Activated CD4-positive, alpha-beta T cell treated with anti-CD3 and anti-CD28 coated beads for 36 hours (primary cell): ENCODE measurements at regions not wholly inside any gene's neighbourhood (a gene's known extent, or its start where the extent isn't known, plus 50 kb on each side); places are given as distances from the start of the nearest gene placed in this dataset.

Experiments
- ATAC-seq: fragments of 200-7000 bp; cut with Tn5 transposase; one replicate; pipeline ENCODE4 v1.10.0; 2021; ENCODE audit warnings: mild to moderate bottlenecking, moderate library complexity
- CTCF ChIA-PET: fragments of 350-600 bp; sonication (Branson Sonifier 250); formaldehyde crosslinking; loops from one replicate; lab custom pipeline; 2021; ENCODE audit warnings: antibody characterized with exemption; lab: Charles Lee
- POLR2A ChIA-PET: fragments of 350-600 bp; sonication (Branson Sonifier 250); formaldehyde crosslinking; loops from one replicate; lab custom pipeline; 2021; ENCODE audit warnings: antibody characterized with exemption, inconsistent platforms; lab: Charles Lee
- DNase-seq: peaks from one replicate; pipeline ENCODE4 v3.0.0-alpha.2; 2020
- H3K27ac Mint-ChIP-seq: one replicate; pipeline ENCODE4 v1.8.0; 2021; ENCODE audit warnings: mixed read lengths
- H3K27me3 Mint-ChIP-seq: one replicate; pipeline ENCODE4 v1.8.0; 2021; ENCODE audit warnings: mixed read lengths
- H3K36me3 Mint-ChIP-seq: one replicate; pipeline ENCODE4 v1.8.0; 2021; ENCODE audit warnings: low read depth, mixed read lengths
- H3K4me1 Mint-ChIP-seq: one replicate; pipeline ENCODE4 v1.8.0; 2021; ENCODE audit warnings: mixed read lengths
- H3K4me3 Mint-ChIP-seq: one replicate; pipeline ENCODE4 v1.8.0; 2021; ENCODE audit warnings: mild to moderate bottlenecking, moderate library complexity, mixed read lengths
- H3K9me3 Mint-ChIP-seq: one replicate; pipeline ENCODE4 v1.8.0; 2021; ENCODE audit warnings: low read depth, mixed read lengths
- intact Hi-C, 2 experiments: fragments of 100-400 bp; cut with DNase I in 1 of 2; cut with micrococcal nuclease in 1 of 2; formaldehyde crosslinking; loops; one replicate each; pipeline versions ENCODE4 v1.14.2 to v1.15.1; 2022 to 2024; cut with DNase I, micrococcal nuclease

DNA sequence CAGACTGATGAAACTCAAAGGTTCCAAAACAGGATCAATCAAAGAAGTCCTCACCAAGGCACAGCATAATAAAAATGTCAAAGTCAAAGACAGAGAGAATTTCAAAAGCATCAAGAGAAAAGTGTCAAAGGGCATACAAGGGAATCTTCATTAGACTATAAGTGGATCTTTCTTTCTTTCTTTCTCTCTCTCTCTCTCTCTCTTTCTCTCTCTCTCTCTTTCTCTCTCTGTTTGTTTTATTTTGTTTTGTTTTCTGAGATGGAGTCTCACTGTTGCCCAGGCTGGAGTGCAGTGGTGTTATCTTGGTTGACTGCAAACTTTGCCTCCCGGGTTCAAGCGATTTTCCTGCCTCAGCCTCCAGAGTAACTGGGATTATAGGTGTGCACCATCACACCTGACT lies 148.3 kb upstream of the CD180 start:
- intact Hi-C loops, result no loop called here
- ATAC-seq, result no peak
- no peak overlapping the region for H3K4me3 Mint-ChIP-seq
- H3K27ac Mint-ChIP-seq, result no peak overlapping the region
- H3K27me3 Mint-ChIP-seq, result peaks cover 3% of the 10 kb centered on the region
- H3K9me3 Mint-ChIP-seq, result peaks cover 10% of the 10 kb centered on the region
- ChIA-PET POLR2A (no interaction called here), CTCF (no interaction called here)
- no peaks in the 10 kb centered on the region for H3K36me3 Mint-ChIP-seq
- no peaks in the 10 kb centered on the region for H3K4me1 Mint-ChIP-seq
- DNase-seq, result no peak

DNA sequence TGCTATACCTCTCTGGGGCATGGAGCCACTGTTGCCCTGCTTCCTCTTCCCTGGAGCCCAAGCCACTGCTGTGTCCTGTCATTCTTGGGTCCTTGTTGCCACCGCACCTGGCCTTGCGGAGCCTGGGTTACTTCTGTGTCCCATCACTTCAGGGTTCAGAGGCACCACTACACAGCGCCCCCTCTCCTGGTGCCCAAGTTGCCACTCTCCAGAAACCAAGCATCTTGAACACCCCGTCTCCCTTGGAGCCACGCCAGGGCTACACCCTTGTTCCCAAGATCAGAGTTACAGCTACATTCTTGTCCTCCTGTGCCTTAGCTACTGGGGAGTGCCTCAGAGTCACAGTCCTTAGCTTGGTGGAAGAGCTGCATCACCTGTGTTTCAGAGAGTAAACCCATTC lies 147.2 kb upstream of the CD180 start:
- H3K4me3 Mint-ChIP-seq, result no peak overlapping the region
- H3K4me1 Mint-ChIP-seq, result no peaks in the 10 kb centered on the region
- ChIA-PET POLR2A (no interaction called here), CTCF (no interaction called here)
- H3K9me3 Mint-ChIP-seq, result peaks cover 10% of the 10 kb centered on the region
- no peak for DNase-seq
- no peak overlapping the region for H3K27ac Mint-ChIP-seq
- peaks cover 3% of the 10 kb centered on the region for H3K27me3 Mint-ChIP-seq
- H3K36me3 Mint-ChIP-seq, result no peaks in the 10 kb centered on the region
- intact Hi-C loops, result no loop called here
- ATAC-seq, result no peak

DNA sequence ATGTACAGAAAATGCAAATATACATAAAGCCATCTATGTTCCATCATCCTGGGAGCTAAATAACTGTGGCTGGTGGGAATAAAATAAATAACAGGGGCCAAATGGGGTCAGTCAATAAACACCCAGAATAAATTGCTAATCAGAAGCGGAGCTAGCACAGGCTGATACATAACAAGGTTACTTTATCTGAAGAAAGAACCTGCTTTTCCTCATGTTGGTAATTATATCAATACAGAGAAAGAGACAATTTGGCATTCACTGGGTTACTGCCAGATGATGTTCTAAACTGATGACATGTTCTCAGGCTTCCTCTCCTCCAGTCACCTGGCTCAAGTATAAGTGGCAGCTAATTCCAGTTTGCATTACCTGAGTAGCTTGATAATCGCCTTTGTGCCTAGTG lies 144.9 kb upstream of the CD180 start:
- intact Hi-C loops, result no loop called here
- ATAC-seq (no peak), DNase-seq (no peak)
- Mint-ChIP-seq H3K27ac (no peak overlapping the region), H3K27me3 (peaks cover 3% of the 10 kb centered on the region), H3K9me3 (peaks cover 10% of the 10 kb centered on the region), H3K4me3 (no peak overlapping the region), H3K36me3 (no peaks in the 10 kb centered on the region), H3K4me1 (no peaks in the 10 kb centered on the region)
- CTCF ChIA-PET, result interaction anchor here (1.3 kb wide), 1 partner anchor 9 kb away, joined by 3 read pairs; no protein-coding TSS in a partner anchor
- POLR2A ChIA-PET, result no interaction called here

DNA sequence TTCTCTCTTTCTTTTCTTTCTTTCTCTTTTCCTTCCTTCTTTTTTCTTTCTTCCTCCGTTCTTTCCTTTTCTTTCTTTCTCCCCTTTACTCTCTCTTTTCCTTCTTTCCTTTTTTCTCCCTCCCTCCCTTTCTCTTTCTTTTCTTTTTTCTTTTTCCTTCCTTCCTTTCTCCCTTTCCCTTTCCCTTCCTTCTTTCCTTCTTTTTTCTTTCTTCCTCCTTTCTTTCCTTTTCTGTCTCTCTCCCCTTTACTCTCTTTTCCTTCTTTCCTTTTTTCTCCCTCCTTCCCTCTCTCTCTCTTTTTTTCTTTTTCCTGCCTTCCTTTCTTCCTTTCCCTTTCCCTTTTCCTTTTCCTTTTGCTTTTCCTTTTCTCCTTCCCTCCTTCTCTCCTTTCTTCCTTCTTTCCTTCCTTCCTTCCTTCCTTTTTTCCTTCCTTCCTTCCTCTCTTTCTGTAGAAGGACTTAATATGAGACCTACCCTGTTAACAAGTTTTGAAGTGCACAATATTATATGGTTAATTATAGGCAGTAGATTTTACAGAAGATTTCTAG lies 142.7 kb upstream of the CD180 start:
- H3K9me3 Mint-ChIP-seq, result peaks cover 5% of the 10 kb centered on the region
- no peak overlapping the region for H3K27ac Mint-ChIP-seq
- peaks cover 3% of the 10 kb centered on the region for H3K27me3 Mint-ChIP-seq
- H3K4me1 Mint-ChIP-seq, result no peaks in the 10 kb centered on the region
- ATAC-seq (no peak), DNase-seq (no peak)
- intact Hi-C loops, result no loop called here
- H3K4me3 Mint-ChIP-seq, result no peak overlapping the region
- no peaks in the 10 kb centered on the region for H3K36me3 Mint-ChIP-seq
- CTCF ChIA-PET, result no interaction called here
- POLR2A ChIA-PET, result no interaction called here

DNA sequence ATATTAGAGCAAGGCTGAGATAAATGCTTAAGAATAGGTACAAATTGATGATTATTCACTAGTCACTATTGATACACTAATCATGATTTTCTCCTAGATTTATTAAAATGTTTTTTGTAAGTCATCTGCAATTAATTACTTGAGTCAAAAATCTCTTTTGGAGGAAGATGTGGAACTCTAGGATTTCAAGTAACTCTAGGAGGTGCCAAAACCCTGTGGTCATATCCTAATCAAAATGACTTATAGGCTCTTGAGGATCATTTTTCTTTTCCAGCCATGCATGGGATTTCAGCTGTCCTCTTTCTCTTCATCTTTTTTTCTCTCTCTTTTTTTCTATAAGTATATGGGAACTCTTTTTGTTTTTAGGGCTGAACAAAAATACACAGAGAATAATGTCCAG lies 141.8 kb upstream of the CD180 start:
- Mint-ChIP-seq H3K4me1 (no peaks in the 10 kb centered on the region), H3K27me3 (peaks cover 3% of the 10 kb centered on the region), H3K9me3 (peaks cover 2% of the 10 kb centered on the region), H3K4me3 (no peak overlapping the region), H3K27ac (no peak overlapping the region), H3K36me3 (no peaks in the 10 kb centered on the region)
- ATAC-seq (no peak), DNase-seq (no peak)
- ChIA-PET CTCF (interaction anchor here (1.5 kb wide), 1 partner anchor 13 kb away, joined by 3 read pairs; no protein-coding TSS in a partner anchor), POLR2A (no interaction called here)
- intact Hi-C loops, result no loop called here

DNA sequence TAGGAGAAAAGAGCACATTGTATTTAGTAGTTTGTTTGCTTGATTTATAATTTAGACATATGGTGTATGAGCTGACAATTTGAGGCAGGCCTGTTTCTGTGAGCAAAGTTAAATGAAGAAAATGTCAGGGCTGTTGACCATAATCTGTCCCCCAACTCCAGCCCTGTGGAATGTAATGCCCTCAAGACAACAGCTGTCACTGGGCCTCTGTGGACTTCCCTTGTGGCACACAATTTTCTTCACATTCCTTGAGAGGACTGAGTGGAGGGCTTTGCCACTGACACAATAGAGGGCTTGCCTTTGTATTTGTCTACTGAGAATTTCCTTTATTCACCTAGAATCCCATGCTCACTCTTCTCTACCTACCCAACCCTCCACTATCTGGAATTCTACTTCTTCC lies 141.2 kb upstream of the CD180 start:
- ChIA-PET CTCF (interaction anchor here (1.5 kb wide), 1 partner anchor 13 kb away, joined by 3 read pairs; no protein-coding TSS in a partner anchor), POLR2A (no interaction called here)
- intact Hi-C loops, result no loop called here
- Mint-ChIP-seq H3K4me1 (no peaks in the 10 kb centered on the region), H3K9me3 (peaks cover 3% of the 10 kb centered on the region), H3K36me3 (no peaks in the 10 kb centered on the region), H3K27ac (no peak overlapping the region), H3K27me3 (peaks cover 3% of the 10 kb centered on the region), H3K4me3 (no peak overlapping the region)
- ATAC-seq (no peak), DNase-seq (no peak)

DNA sequence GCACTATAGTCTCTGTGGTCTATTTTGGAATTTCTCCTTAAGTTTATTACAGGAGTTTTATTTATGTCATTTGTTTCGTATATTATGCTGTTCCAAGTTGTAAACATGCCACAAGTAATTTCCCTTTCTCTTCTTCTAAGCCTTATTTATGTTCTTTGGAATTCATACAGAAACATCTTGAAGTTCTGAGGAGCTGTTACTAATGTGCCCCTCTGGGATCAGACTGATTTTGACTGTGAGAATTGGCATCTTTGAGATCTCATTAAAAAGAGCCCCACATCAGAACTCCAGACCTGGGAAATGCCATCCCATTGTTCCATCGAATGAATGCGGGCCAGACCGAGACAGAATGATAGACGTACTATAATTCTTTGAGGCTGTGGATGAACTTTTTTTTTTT lies 138.8 kb upstream of the CD180 start:
- POLR2A ChIA-PET, result no interaction called here

DNA sequence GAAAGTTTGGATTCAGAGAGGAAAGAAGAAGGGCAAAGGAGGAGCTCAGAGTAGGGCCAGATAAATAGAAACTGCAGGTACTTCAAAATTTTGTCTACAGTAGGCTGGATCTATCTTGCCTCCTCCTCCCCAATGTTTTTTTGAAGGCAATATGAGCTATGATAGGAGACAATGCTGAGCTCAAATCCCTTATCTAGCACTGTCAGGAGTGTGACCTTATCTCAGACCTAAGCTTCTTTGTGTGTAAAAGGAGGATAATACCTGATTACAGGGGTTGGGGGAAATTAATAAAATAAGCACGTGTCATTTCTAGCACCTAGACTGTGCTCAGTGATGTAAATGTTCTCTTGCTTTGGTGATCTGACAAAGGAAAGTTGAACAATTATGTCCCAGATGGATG lies 137.8 kb upstream of the CD180 start:
- H3K27ac Mint-ChIP-seq, result no peak overlapping the region
- H3K9me3 Mint-ChIP-seq, result peaks cover 10% of the 10 kb centered on the region
- POLR2A ChIA-PET, result interaction anchor here (0.6 kb wide), 1 partner anchor 47 kb away, joined by 3 read pairs; no protein-coding TSS in a partner anchor
- CTCF ChIA-PET, result interaction anchor here (1.3 kb wide), 1 partner anchor 16 kb away, joined by 5 read pairs; no protein-coding TSS in a partner anchor
- no peak overlapping the region for H3K4me3 Mint-ChIP-seq
- H3K27me3 Mint-ChIP-seq, result no peaks in the 10 kb centered on the region
- no peaks in the 10 kb centered on the region for H3K4me1 Mint-ChIP-seq
- DNase-seq (no peak), ATAC-seq (no peak)
- no peaks in the 10 kb centered on the region for H3K36me3 Mint-ChIP-seq
- intact Hi-C loops, result no loop called here

More for the DNA sequence above, 138.8 kb upstream of the CD180 start:
- peaks cover 10% of the 10 kb centered on the region for H3K9me3 Mint-ChIP-seq
- no peaks in the 10 kb centered on the region for H3K4me1 Mint-ChIP-seq
- peaks cover 3% of the 10 kb centered on the region for H3K27me3 Mint-ChIP-seq
- no peak for ATAC-seq
- H3K27ac Mint-ChIP-seq, result no peak overlapping the region
- CTCF ChIA-PET, result interaction anchor here (0.6 to 1.3 kb wide), 2 partner anchors 15 to 199 kb away, joined by 3 to 5 read pairs; no protein-coding TSS in a partner anchor
- H3K4me3 Mint-ChIP-seq, result no peak overlapping the region
- H3K36me3 Mint-ChIP-seq, result no peaks in the 10 kb centered on the region
- intact Hi-C loops, result no loop called here
- no peak for DNase-seq

DNA sequence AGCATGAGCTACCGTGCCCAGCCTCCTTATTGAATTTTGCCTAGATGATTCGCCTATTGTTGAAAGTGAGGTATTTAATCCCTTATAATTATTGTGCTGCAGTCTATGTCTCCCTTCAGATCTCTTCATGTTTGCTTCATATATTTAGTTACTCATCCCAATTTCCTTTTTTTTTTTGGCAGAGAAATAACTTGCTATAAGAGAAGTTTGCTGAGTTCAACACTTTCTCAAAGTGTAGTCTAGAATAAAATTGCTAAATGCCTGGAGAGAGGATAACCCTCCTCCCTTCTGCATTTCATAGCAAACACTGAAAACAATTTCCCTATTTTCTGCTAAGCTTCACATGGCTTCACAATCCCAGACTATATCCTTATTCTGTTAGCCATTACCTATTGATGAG lies 136.6 kb upstream of the CD180 start:
- ChIA-PET POLR2A (no interaction called here), CTCF (no interaction called here)
- H3K9me3 Mint-ChIP-seq, result peaks cover 10% of the 10 kb centered on the region
- no peak for DNase-seq
- H3K4me3 Mint-ChIP-seq, result no peak overlapping the region
- intact Hi-C loops, result no loop called here
- H3K27me3 Mint-ChIP-seq, result no peaks in the 10 kb centered on the region
- no peak overlapping the region for H3K27ac Mint-ChIP-seq
- ATAC-seq, result no peak
- H3K4me1 Mint-ChIP-seq, result no peaks in the 10 kb centered on the region
- H3K36me3 Mint-ChIP-seq, result no peaks in the 10 kb centered on the region

DNA sequence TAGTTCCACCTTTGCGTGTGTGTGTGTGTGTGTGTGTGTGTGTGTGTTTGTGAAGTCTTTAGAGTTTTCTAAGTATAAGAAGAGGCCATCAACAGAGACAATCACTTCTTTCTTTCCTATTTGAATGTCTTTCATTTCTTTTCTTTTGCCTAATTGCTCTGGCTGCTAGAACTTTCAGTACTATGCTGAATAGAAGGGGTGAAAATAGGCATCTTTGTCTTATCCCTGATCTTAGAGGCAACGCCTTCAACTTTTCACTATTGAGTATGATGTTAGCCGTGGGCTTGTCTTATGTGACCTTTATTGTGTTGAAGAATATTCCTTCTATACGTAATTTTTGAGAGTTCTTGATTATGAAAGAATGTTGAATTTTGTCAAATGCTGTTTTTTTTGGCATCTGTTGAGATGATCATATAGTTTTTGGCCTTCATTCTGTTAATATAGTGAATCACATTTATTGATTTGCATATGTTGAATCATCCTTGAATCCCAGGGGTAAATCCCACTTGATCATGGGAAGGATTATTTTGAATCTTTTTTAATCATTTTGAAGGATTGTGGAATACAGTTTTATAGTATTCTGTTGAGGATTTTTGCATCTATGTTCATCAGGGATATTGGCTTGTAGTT lies 134.8 kb upstream of the CD180 start:
- Mint-ChIP-seq H3K27ac (no peak overlapping the region), H3K4me3 (no peak overlapping the region), H3K27me3 (no peaks in the 10 kb centered on the region), H3K4me1 (no peaks in the 10 kb centered on the region), H3K9me3 (peaks cover 10% of the 10 kb centered on the region), H3K36me3 (no peaks in the 10 kb centered on the region)
- POLR2A ChIA-PET, result no interaction called here
- intact Hi-C loops, result no loop called here
- DNase-seq (no peak), ATAC-seq (no peak)
- CTCF ChIA-PET, result no interaction called here

DNA sequence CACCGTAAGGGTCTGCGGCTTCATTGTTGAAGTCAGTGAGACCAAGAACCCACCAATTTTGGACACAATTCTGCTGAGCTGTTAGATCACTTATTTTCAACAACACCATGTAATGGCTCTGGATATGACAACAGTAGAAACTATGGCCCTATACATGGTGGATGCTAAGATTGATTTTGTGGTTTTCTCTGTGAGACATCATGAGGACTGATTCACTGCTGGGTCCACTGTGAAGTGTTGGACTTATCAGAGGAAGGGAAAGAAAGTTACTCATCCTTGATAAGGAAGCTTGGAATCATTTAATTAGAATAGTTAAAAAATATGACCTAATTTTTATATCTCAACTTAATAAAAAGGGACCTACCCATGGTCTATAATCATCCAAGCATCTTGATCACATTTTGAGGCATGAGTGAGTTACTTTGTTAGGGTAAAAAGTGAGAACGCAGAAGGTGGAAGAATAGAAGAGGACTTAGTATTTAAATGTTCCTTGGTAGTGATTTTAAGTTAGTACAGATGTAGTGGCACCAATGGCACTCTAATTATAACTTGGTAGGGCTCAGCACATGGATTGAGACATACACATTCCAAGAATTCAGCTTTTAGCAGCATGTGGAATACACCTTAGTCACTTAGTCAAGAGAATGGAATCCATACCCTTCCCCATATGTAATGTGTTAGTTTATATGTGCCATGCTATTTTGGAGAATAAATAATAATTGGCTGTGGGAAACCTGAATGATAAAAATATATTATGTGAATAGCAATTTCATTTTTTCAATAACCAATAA lies 123.5 kb upstream of the CD180 start:
- intact Hi-C loops, result no loop called here
- no peak for ATAC-seq
- no peak for DNase-seq
- H3K27ac Mint-ChIP-seq, result no peak overlapping the region
- ChIA-PET CTCF (no interaction called here), POLR2A (no interaction called here)
- H3K36me3 Mint-ChIP-seq, result no peaks in the 10 kb centered on the region
- H3K27me3 Mint-ChIP-seq, result no peaks in the 10 kb centered on the region
- H3K9me3 Mint-ChIP-seq, result no peaks in the 10 kb centered on the region
- no peak overlapping the region for H3K4me3 Mint-ChIP-seq
- no peaks in the 10 kb centered on the region for H3K4me1 Mint-ChIP-seq

DNA sequence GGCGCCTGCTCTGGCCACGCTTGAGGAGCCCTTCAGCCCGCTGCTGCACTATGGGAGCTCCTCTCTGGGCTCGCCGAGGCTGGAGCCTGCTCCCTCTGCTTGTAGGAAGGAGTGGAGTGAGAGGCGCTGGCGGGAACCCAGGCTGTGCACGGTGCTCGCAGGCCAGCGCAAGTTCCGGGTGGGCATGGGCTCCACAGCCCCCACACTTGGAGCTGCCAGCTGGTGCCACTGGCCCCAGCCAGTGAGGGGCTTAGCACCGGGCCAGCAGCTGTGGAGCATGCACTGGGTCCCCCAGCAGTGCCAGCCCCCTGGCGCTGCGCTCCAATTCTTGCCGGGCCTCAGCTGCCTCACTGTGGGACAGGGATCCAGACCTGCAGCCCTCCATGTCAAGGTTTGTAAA lies 122.1 kb upstream of the CD180 start:
- Mint-ChIP-seq H3K9me3 (no peaks in the 10 kb centered on the region), H3K27ac (no peak overlapping the region), H3K4me3 (no peak overlapping the region), H3K4me1 (no peaks in the 10 kb centered on the region), H3K27me3 (no peaks in the 10 kb centered on the region), H3K36me3 (no peaks in the 10 kb centered on the region)
- ATAC-seq, result no peak
- ChIA-PET POLR2A (no interaction called here), CTCF (interaction anchor here (1.1 kb wide), 1 partner anchor 30 kb away, joined by 4 read pairs; no protein-coding TSS in a partner anchor)
- intact Hi-C loops, result no loop called here
- DNase-seq, result no peak
